ENCODE measurements at regions not wholly inside any gene's neighbourhood (a gene's known extent, or its start where the extent isn't known, plus 50 kb on each side); places are given as distances from the start of the nearest gene placed in this dataset.

- no peak for DNase-seq
Measured at GRCh38 chr11:119808407-119809185, 79.6 kb upstream of the NECTIN1 start.

- no peak for DNase-seq
Measured at GRCh38 chr11:119807841-119808240, 78.8 kb upstream of the NECTIN1 start.

- DNase-seq: no peak
Measured at GRCh38 chr11:119807402-119807801, 78.4 kb upstream of the NECTIN1 start.

- DNase-seq: no peak
Measured at GRCh38 chr11:119806064-119806915, 77.3 kb upstream of the NECTIN1 start.

- DNase-seq: no peak
Measured at GRCh38 chr11:119805663-119806062, 76.7 kb upstream of the NECTIN1 start.

GRCh38 chr11:119804698-119805097 is 75.7 kb upstream of the NECTIN1 start:
- DNase-seq: no peak

- DNase-seq: no peak
Measured at GRCh38 chr11:119803726-119804294, 74.8 kb upstream of the NECTIN1 start.

- no peak for DNase-seq
Measured at GRCh38 chr11:119803139-119803538, 74.1 kb upstream of the NECTIN1 start.

- no peak for DNase-seq
Measured at GRCh38 chr11:119802670-119803069, 73.7 kb upstream of the NECTIN1 start.

GRCh38 chr11:119800619-119801018 is 71.6 kb upstream of the NECTIN1 start:
- DNase-seq: no peak

GRCh38 chr11:119800171-119800570 is 71.2 kb upstream of the NECTIN1 start:
- no peak for DNase-seq

- DNase-seq: no peak
Measured at GRCh38 chr11:119798656-119799055, 69.7 kb upstream of the NECTIN1 start.

GRCh38 chr11:119797736-119798135 is 68.7 kb upstream of the NECTIN1 start:
- no peak for DNase-seq

GRCh38 chr11:119797123-119797611 is 68.2 kb upstream of the NECTIN1 start:
- DNase-seq: no peak

- DNase-seq: no peak
Measured at GRCh38 chr11:119796363-119797060, 67.5 kb upstream of the NECTIN1 start.

- no peak for DNase-seq
Measured at GRCh38 chr11:119795690-119796089, 66.7 kb upstream of the NECTIN1 start.

- DNase-seq: no peak
Measured at GRCh38 chr11:119795231-119795630, 66.2 kb upstream of the NECTIN1 start.

- no peak for DNase-seq
Measured at GRCh38 chr11:119794756-119795155, 65.8 kb upstream of the NECTIN1 start.

- DNase-seq: no peak
Measured at GRCh38 chr11:119794141-119794665, 65.2 kb upstream of the NECTIN1 start.

GRCh38 chr11:119793335-119793984 is 64.5 kb upstream of the NECTIN1 start:
- DNase-seq: no peak

- no peak for DNase-seq
Measured at GRCh38 chr11:119791701-119792151, 62.7 kb upstream of the NECTIN1 start.

- no peak for DNase-seq
Measured at GRCh38 chr11:119791047-119791446, 62.0 kb upstream of the NECTIN1 start.
